HEK293T (cell line): ENCODE measurements at regions not wholly inside any gene's neighbourhood (a gene's known extent, or its start where the extent isn't known, plus 50 kb on each side); places are given as distances from the start of the nearest gene placed in this dataset.
"Not testable (repeated sequence)": the region's sequence is repeated elsewhere in the genome, so short reads cannot be mapped to it uniquely, and the experiment has no call there.

Source experiments
- CTCF ChIA-PET: fragments of 350-600 bp; formaldehyde crosslinking; extraction: SDS; loops from one replicate; lab custom pipeline; 2021; ENCODE audit warnings: antibody characterized with exemption, inconsistent platforms; lab: Yijun Ruan, JAX
- POLR2A ChIA-PET: fragments of 350-600 bp; formaldehyde crosslinking; extraction: SDS; loops from one replicate; lab custom pipeline; 2020; ENCODE audit warnings: antibody characterized with exemption, inconsistent platforms; lab: Yijun Ruan, JAX
- DNase-seq: peaks from one replicate; pipeline ENCODE4 v3.0.0; 2012; ENCODE audit warnings: mixed read lengths; ENCODE audit errors: extremely low spot score
- ARNT ChIP-seq: fragments of 450-650 bp; IDR thresholded peaks from 2 replicates; pipeline ENCODE4 v1.6.1; 2017; ENCODE audit warnings: mild to moderate bottlenecking
- BHLHE40 ChIP-seq: fragments of 450-650 bp; IDR thresholded peaks from 2 replicates; pipeline ENCODE4 v1.6.1; 2016; ENCODE audit warnings: mild to moderate bottlenecking, moderate library complexity, borderline replicate concordance
- CTBP1 ChIP-seq: fragments of 450-650 bp; IDR thresholded peaks from 2 replicates; pipeline ENCODE4 v1.6.1; 2016; ENCODE audit warnings: borderline replicate concordance
- ELF4 ChIP-seq: fragments of 450-650 bp; IDR thresholded peaks from 2 replicates; pipeline ENCODE4 v1.6.1; 2017; ENCODE audit warnings: antibody characterized with exemption
- FOXA1 ChIP-seq: fragments of 450-650 bp; IDR thresholded peaks from 2 replicates; pipeline ENCODE4 v1.6.1; 2016; ENCODE audit warnings: mild to moderate bottlenecking
- FOXK2 ChIP-seq: fragments of 450-650 bp; IDR thresholded peaks from 2 replicates; pipeline ENCODE4 v1.6.1; 2016; ENCODE audit warnings: mild to moderate bottlenecking
- FOXM1 ChIP-seq: fragments of 450-650 bp; IDR thresholded peaks from 2 replicates; pipeline ENCODE4 v1.6.1; 2017; ENCODE audit warnings: mild to moderate bottlenecking, borderline replicate concordance
- HDGF ChIP-seq: fragments of 450-650 bp; IDR thresholded peaks from 2 replicates; pipeline ENCODE4 v1.6.1; 2017; ENCODE audit warnings: antibody characterized with exemption, borderline replicate concordance
- L3MBTL2 ChIP-seq: fragments of 450-650 bp; conservative IDR thresholded peaks from 2 replicates; pipeline ENCODE4 v1.6.1; 2016; ENCODE audit warnings: mild to moderate bottlenecking
- LEF1 ChIP-seq: fragments of 450-650 bp; IDR thresholded peaks from 2 replicates; pipeline ENCODE4 v1.6.1; 2017; ENCODE audit warnings: mild to moderate bottlenecking, borderline replicate concordance
- NFRKB ChIP-seq: fragments of 450-650 bp; IDR thresholded peaks from 2 replicates; pipeline ENCODE4 v1.6.1; 2016; ENCODE audit warnings: mild to moderate bottlenecking, moderate library complexity
- PKNOX1 ChIP-seq: fragments of 450-650 bp; IDR thresholded peaks from 2 replicates; pipeline ENCODE4 v1.6.1; 2016
- SP1 ChIP-seq: fragments of 450-650 bp; IDR thresholded peaks from 2 replicates; pipeline ENCODE4 v1.6.1; 2017
- SUZ12 ChIP-seq: fragments of 450-650 bp; IDR thresholded peaks from 2 replicates; pipeline ENCODE4 v1.6.1; 2016; ENCODE audit warnings: mild to moderate bottlenecking
- TARDBP ChIP-seq: fragments of 450-650 bp; IDR thresholded peaks from 2 replicates; pipeline ENCODE4 v1.6.1; 2016
- ZNF384 ChIP-seq: fragments of 450-650 bp; IDR thresholded peaks from 2 replicates; pipeline ENCODE4 v1.6.1; 2016

GRCh38 chr11:25449091-25449490 lies 882.8 kb upstream of the ANO3 start:
- TF ChIP-seq HDGF: no peak
- TF ChIP-seq TARDBP: no peak
- TF ChIP-seq PKNOX1: no peak
- no peak for TF ChIP-seq FOXM1
- no peak for TF ChIP-seq LEF1
- TF ChIP-seq L3MBTL2: no peak
- TF ChIP-seq BHLHE40: no peak
- no peak for TF ChIP-seq ZNF384
- no peak for TF ChIP-seq NFRKB
- no peak for TF ChIP-seq FOXA1
- no peak for TF ChIP-seq ELF4
- no peak for TF ChIP-seq SUZ12
- no peak for TF ChIP-seq FOXK2
- TF ChIP-seq ARNT: no peak
- no peak for TF ChIP-seq SP1
- TF ChIP-seq CTBP1: no peak
- ChIA-PET POLR2A (no interaction called here), CTCF (no interaction called here)
- DNase-seq: no peak

- TF ChIP-seq ZNF384: no peak
- no peak for TF ChIP-seq CTBP1
- no peak for TF ChIP-seq PKNOX1
- TF ChIP-seq NFRKB: no peak
- TF ChIP-seq ARNT: no peak
- TF ChIP-seq HDGF: no peak
- no peak for TF ChIP-seq SP1
- TF ChIP-seq BHLHE40: no peak
- TF ChIP-seq L3MBTL2: no peak
- TF ChIP-seq SUZ12: no peak
- no peak for TF ChIP-seq FOXA1
- TF ChIP-seq FOXK2: no peak
- no peak for TF ChIP-seq LEF1
- no peak for TF ChIP-seq ELF4
- TF ChIP-seq FOXM1: no peak
- TF ChIP-seq TARDBP: no peak
- ChIA-PET POLR2A (no interaction called here), CTCF (no interaction called here)
- no peak for DNase-seq
These were observed 878.5 kb upstream of the ANO3 start for GRCh38 chr11:25453471-25453870.

- CTCF ChIA-PET: no interaction called here
- POLR2A ChIA-PET: no interaction called here
- TF ChIP-seq TARDBP (no peak), LEF1 (no peak), SUZ12 (no peak), L3MBTL2 (no peak), ARNT (no peak), PKNOX1 (no peak)
- DNase-seq: no peak
These were observed 875.7 kb upstream of the ANO3 start for GRCh38 chr11:25456211-25456610.

DNA sequence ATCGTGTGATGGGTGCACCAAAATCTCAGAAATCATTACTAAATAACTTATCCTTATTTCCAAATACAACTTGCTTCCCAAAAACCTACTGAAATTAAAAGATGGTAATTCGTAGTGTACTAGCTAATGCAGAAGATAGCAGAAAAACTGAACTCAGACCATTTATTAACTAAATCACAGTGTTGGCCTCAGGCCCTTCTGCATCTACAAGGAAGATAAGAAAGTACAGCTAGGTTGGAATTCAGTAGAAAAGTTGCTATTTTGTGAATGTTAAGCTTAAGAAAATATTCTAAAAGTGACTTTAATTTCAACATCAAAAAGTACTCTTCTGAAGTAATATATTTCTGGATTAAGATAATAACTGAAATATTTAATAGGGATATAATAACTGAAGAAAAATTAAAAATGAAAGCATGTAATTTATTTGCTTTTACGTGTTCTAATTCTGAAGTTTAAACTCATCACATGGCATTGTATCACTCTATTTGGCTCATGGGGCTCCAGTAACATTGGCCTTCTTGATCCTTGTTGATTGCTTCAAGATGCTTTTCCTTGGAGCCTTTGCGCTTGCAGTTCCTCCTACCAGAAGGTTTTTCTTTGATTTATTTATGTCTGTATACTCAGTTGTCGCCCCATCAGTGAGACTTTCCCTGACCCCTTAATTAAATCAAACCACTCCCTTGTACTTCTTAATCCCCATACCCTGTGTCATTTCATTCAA lies 847.9 kb upstream of the ANO3 start:
- ChIA-PET POLR2A (no interaction called here), CTCF (no interaction called here)
- DNase-seq: no peak
- no peak for TF ChIP-seq PKNOX1
- TF ChIP-seq FOXM1: no peak
- TF ChIP-seq LEF1: no peak

GRCh38 chr11:25485315-25485714 lies 846.6 kb upstream of the ANO3 start:
- no peak for DNase-seq
- POLR2A ChIA-PET: no interaction called here
- no peak for TF ChIP-seq ZNF384
- TF ChIP-seq SP1: no peak
- TF ChIP-seq TARDBP: no peak
- no peak for TF ChIP-seq HDGF
- no peak for TF ChIP-seq PKNOX1
- TF ChIP-seq LEF1: no peak
- TF ChIP-seq CTBP1: no peak
- TF ChIP-seq SUZ12: no peak
- TF ChIP-seq FOXK2: no peak
- TF ChIP-seq ELF4: no peak
- no peak for TF ChIP-seq FOXM1
- no peak for TF ChIP-seq FOXA1
- TF ChIP-seq ARNT: no peak
- TF ChIP-seq NFRKB: no peak
- TF ChIP-seq BHLHE40: no peak
- no peak for TF ChIP-seq L3MBTL2
- CTCF ChIA-PET: no interaction called here

- DNase-seq, CTCF ChIA-PET, POLR2A ChIA-PET: not testable (repeated sequence)
These were observed 845.6 kb upstream of the ANO3 start for GRCh38 chr11:25486338-25486737.

GRCh38 chr11:25488176-25488575 lies 843.8 kb upstream of the ANO3 start:
- DNase-seq, POLR2A ChIA-PET, CTCF ChIA-PET: not testable (repeated sequence)

GRCh38 chr11:25501426-25501825 lies 830.5 kb upstream of the ANO3 start:
- POLR2A ChIA-PET, DNase-seq, CTCF ChIA-PET: not testable (repeated sequence)
